ENCODE measurements at regions not wholly inside any gene's neighbourhood (a gene's known extent, or its start where the extent isn't known, plus 50 kb on each side); places are given as distances from the start of the nearest gene placed in this dataset.

GRCh38 chr17:64784353-64785010 is 122.4 kb upstream of the SMURF2 start:
- TF ChIP-seq, protein P1, sequence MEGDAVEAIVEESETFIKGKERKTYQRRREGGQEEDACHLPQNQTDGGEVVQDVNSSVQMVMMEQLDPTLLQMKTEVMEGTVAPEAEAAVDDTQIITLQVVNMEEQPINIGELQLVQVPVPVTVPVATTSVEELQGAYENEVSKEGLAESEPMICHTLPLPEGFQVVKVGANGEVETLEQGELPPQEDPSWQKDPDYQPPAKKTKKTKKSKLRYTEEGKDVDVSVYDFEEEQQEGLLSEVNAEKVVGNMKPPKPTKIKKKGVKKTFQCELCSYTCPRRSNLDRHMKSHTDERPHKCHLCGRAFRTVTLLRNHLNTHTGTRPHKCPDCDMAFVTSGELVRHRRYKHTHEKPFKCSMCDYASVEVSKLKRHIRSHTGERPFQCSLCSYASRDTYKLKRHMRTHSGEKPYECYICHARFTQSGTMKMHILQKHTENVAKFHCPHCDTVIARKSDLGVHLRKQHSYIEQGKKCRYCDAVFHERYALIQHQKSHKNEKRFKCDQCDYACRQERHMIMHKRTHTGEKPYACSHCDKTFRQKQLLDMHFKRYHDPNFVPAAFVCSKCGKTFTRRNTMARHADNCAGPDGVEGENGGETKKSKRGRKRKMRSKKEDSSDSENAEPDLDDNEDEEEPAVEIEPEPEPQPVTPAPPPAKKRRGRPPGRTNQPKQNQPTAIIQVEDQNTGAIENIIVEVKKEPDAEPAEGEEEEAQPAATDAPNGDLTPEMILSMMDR (IDR thresholded peaks at IDR 0.05; ENCODE audit: borderline replicate concordance, extremely low read depth, low read length, poor library complexity, severe bottlenecking) = no peak
- no peak for TF ChIP-seq EZH2 (IDR thresholded peaks at IDR 0.05; ENCODE audit: borderline replicate concordance, low read depth, low read length, severe bottlenecking)
